ENCODE measurements at regions not wholly inside any gene's neighbourhood (a gene's known extent, or its start where the extent isn't known, plus 50 kb on each side); places are given as distances from the start of the nearest gene placed in this dataset.
A peak's percentile ranks its signal among the peaks of the same experiment; 100 is the strongest.

DNA sequence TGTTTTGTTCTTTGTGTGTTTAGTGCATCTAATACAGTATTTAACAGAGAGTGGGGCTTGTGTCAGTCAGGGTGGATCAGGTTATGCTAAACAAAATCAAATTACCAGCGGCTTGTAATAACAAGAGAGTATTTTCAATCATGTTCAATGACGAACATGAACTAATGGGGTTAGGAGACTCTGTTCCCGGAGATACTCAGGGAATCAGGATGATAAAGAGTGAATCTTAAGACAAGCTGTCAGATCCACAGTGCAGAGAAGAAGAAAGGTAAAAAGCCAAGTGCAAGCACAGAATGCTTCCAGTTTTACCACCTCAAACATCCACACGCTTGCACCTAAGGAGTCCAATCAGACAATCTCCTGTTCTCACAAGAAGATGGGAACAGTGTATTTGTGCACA, 1331.5 kb upstream of the TMEM132C start (continued):
- no peak for TF ChIP-seq SUPT20H (IDR thresholded peaks at IDR 0.05; ENCODE audit: borderline replicate concordance, control insufficient read depth, low read depth, low read length)
- no peak for TF ChIP-seq ASH2L (IDR thresholded peaks at IDR 0.05; ENCODE audit: borderline replicate concordance, low read depth)
- no peak for TF ChIP-seq CREM (IDR thresholded peaks at IDR 0.05; ENCODE audit: low read depth)
- TF ChIP-seq TBL1XR1 (IDR thresholded peaks at IDR 0.05; ENCODE audit: low read depth, low read length): no peak
- no peak for TF ChIP-seq CHD1 (IDR thresholded peaks at IDR 0.05; ENCODE audit: low read depth, low read length)
- TF ChIP-seq NFIC (IDR thresholded peaks at IDR 0.05; ENCODE audit: low read depth, low read length): no peak
- TF ChIP-seq MXI1 (IDR thresholded peaks at IDR 0.05; ENCODE audit: low read depth, low read length): no peak
- no peak for TF ChIP-seq IKZF1 (conservative IDR thresholded peaks at IDR 0.05)
- no peak for TF ChIP-seq JUNB (IDR thresholded peaks at IDR 0.05)

- Histone ChIP-seq H3K4me1 (ENCODE audit: control insufficient read depth, insufficient read depth, low read length) (no peaks in the 10 kb centered on the region), H3K79me2 (ENCODE audit: control insufficient read depth, insufficient read depth, low read length) (no peaks in the 10 kb centered on the region), H3K4me3 (no peak overlapping the region), H3K36me3 (ENCODE audit: control insufficient read depth in 2 of 2, insufficient read depth in 2 of 2, low read length in 1 of 2) (no peaks in the 10 kb centered on the region), H3K27me3 (replicated peaks in 1 of 2; ENCODE audit: control insufficient read depth in 2 of 2, insufficient read depth in 2 of 2, low read length in 1 of 2) (no peaks in the 10 kb centered on the region), H3K27ac (ENCODE audit: control insufficient read depth, insufficient read depth) (no peak overlapping the region), H3K9ac (ENCODE audit: control insufficient read depth, insufficient read depth, low read length) (no peak overlapping the region), H3K9me3 (replicated peaks; ENCODE audit: control insufficient read depth, insufficient read depth, low read length) (no peaks in the 10 kb centered on the region), H3K4me2 (ENCODE audit: control insufficient read depth, insufficient read depth) (no peak overlapping the region), H4K20me1 (ENCODE audit: control insufficient read depth, insufficient read depth) (no peaks in the 10 kb centered on the region), H2AFZ (ENCODE audit: control insufficient read depth, low read depth, low read length) (no peak overlapping the region)
- TF ChIP-seq SIX5 (IDR thresholded peaks at IDR 0.05; ENCODE audit: low read depth, low read length, severe bottlenecking): no peak
- TF ChIP-seq GATAD2B (conservative IDR thresholded peaks at IDR 0.05; ENCODE audit: low read depth): no peak
- no peak for TF ChIP-seq EED (IDR thresholded peaks at IDR 0.05; ENCODE audit: low read depth)
- peak; percentile 57 to 73; a peak in 3 of 4 replicates for TF ChIP-seq BHLHE40 (IDR thresholded peaks at IDR 0.05; ENCODE audit: borderline replicate concordance in 1 of 2, low read depth in 2 of 2, low read length in 1 of 2)
- BruUV-seq (replicated peaks): no TSS peak
- DNase-seq (ENCODE audit: low read depth, low spot score) (peak; percentile 7), FAIRE-seq (no peak), ATAC-seq (peak; percentile 70)
- in situ Hi-C loops (cut with MboI) (no loop called here), intact Hi-C loops (cut with micrococcal nuclease; ENCODE audit: unreplicated experiment) (no loop called here)
- 1% methylated on average over 11 of the region's 11 CpGs for WGBS (ENCODE audit: insufficient coverage, insufficient replicate concordance, low lambda C conversion rate, missing lambda C conversion rate)
- SMC1A ChIA-PET (ENCODE audit: uncharacterized antibody, unreplicated experiment): interaction anchor here (1.2 kb wide), 1 partner anchor 8 kb away, joined by 3 read pairs; no protein-coding TSS in a partner anchor
- POLR2A ChIA-PET: no interaction called here
- CTCF ChIA-PET: no interaction called here
- RAD21 ChIA-PET (ENCODE audit: unreplicated experiment): no interaction called here
These were observed 1330.7 kb upstream of the TMEM132C start for GRCh38 chr12:126936181-126936851.
